ENCODE measurements at regions not wholly inside any gene's neighbourhood (a gene's known extent, or its start where the extent isn't known, plus 50 kb on each side); places are given as distances from the start of the nearest gene placed in this dataset.
A peak's percentile ranks its signal among the peaks of the same experiment; 100 is the strongest.

DNA sequence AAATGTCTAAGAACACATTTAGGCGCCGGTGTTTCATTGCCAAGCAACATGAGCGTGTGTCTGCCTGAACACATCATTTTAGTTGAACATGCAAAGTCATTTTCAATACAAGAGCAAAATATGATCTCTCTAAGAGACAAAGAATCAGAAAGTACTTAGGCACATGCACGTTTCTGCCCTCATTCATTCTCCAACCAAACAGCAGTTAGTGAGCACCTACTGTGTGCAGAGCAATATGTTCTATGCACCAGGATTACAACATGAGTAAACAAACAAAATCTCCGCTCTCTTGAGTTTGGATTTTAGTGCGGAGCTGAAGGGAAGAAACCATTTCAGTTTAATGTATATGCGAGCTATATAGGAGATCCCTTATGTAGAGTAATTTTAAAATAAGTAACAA, 71.6 kb upstream of the KLF6 start:
- H3K4me3 ChIP-seq = no peak overlapping the region
- DNase-seq (ENCODE audit: low spot score) = no peak
- H3K36me3 ChIP-seq = no peaks in the 10 kb centered on the region
- no peak overlapping the region for H3K27ac ChIP-seq
- ATAC-seq (ENCODE audit: insufficient number of reproducible peaks, low FRiP score, low read depth) = no peak
- TF ChIP-seq, protein P1, sequence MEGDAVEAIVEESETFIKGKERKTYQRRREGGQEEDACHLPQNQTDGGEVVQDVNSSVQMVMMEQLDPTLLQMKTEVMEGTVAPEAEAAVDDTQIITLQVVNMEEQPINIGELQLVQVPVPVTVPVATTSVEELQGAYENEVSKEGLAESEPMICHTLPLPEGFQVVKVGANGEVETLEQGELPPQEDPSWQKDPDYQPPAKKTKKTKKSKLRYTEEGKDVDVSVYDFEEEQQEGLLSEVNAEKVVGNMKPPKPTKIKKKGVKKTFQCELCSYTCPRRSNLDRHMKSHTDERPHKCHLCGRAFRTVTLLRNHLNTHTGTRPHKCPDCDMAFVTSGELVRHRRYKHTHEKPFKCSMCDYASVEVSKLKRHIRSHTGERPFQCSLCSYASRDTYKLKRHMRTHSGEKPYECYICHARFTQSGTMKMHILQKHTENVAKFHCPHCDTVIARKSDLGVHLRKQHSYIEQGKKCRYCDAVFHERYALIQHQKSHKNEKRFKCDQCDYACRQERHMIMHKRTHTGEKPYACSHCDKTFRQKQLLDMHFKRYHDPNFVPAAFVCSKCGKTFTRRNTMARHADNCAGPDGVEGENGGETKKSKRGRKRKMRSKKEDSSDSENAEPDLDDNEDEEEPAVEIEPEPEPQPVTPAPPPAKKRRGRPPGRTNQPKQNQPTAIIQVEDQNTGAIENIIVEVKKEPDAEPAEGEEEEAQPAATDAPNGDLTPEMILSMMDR (IDR thresholded peaks at IDR 0.05) = no peak
- H3K27me3 ChIP-seq (replicated peaks; ENCODE audit: insufficient read depth) = no peaks in the 10 kb centered on the region
- peaks cover 28 to 37% of the 10 kb centered on the region in 2 donors for H3K4me1 ChIP-seq (ENCODE audit: control insufficient read depth in 1 of 2, low read depth in 2 of 2)
- no peaks in the 10 kb centered on the region for H3K9me3 ChIP-seq

DNA sequence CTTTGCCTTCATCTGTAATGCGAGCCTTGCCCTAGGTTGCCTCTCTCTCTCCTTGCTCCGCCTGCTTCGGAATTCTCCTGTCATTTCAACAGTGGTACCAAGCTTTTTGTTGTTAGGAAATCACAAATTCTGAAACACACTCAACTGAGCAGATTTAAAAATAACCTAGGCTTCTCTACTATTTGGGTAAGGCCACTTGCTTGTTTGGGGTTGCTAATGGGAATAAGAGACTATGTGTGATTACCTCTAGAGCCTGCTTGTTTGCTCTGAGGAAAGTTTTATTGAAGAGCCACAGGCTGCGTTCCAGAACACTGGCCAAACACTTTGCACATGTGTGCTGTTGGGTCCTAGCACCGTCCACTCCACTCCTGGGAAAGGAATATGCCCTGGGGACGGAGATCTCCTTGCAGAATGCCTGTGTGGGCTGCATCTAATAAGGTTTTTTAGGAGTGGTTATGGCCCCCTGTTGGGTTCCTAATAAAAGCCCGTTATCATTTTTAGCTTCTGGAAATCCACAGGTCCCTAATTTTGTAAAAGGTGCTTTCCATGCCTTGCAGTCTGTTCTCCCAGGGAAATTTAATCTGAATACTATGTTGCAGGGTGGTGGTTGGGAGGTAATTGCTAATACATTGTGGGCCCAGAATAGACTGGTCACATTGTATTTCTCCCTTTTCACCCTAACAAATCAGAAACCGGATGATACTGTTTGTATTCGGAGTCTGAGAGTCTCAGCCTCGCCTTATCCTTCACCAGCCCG, 68.7 kb upstream of the KLF6 start:
- TF ChIP-seq, protein P1 (IDR thresholded peaks at IDR 0.05) = no peak
- ATAC-seq (ENCODE audit: insufficient number of reproducible peaks, low FRiP score, low read depth) (no peak), DNase-seq (ENCODE audit: low spot score) (no peak)
- peaks cover 19 to 41% of the 10 kb centered on the region in 2 donors for H3K4me1 ChIP-seq (ENCODE audit: control insufficient read depth in 1 of 2, low read depth in 2 of 2)
- no peaks in the 10 kb centered on the region for H3K9me3 ChIP-seq
- H3K4me3 ChIP-seq = peak overlapping the region; percentile 3
- H3K27me3 ChIP-seq (replicated peaks; ENCODE audit: insufficient read depth) = no peaks in the 10 kb centered on the region
- H3K27ac ChIP-seq = peak overlapping the region; percentile 73 to 91
- no peaks in the 10 kb centered on the region for H3K36me3 ChIP-seq

DNA sequence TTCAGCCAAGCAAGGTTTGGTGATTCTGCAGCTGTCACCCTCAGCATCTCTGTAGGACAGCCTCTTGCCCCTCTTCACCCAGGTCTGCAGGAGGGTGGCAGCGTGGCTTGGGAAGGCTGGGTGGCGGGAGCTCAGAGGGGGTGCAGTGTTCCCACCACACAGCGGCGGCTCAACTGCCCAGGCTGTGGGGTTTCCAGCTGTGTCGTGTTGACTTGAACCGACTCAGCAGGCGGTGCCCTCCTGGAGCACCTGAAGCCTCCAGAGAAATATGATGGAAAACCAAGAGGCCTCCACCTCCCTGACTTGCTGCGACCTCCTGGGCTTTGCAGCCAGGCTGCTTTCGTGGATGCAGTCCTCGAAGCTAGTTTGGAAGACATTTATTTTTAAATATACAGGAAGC, 68.0 kb upstream of the KLF6 start:
- Histone ChIP-seq H3K4me1 (ENCODE audit: control insufficient read depth in 1 of 2, low read depth in 2 of 2) (peaks cover 19 to 41% of the 10 kb centered on the region in 2 donors), H3K36me3 (no peaks in the 10 kb centered on the region), H3K9me3 (no peaks in the 10 kb centered on the region), H3K4me3 (peak overlapping the region; percentile 3), H3K27ac (peak overlapping the region; percentile 73 to 91), H3K27me3 (replicated peaks; ENCODE audit: insufficient read depth) (no peaks in the 10 kb centered on the region)
- no peak for DNase-seq (ENCODE audit: low spot score)
- ATAC-seq (ENCODE audit: insufficient number of reproducible peaks, low FRiP score, low read depth) = no peak
- TF ChIP-seq, protein P1 (IDR thresholded peaks at IDR 0.05) = no peak

GRCh38 chr10:3852147-3852904, 67.3 kb upstream of the KLF6 start:
- no peaks in the 10 kb centered on the region for H3K36me3 ChIP-seq
- ATAC-seq (ENCODE audit: insufficient number of reproducible peaks, low FRiP score, low read depth) (peak; percentile 89), DNase-seq (ENCODE audit: low spot score) (peak; percentile 69)
- H3K4me3 ChIP-seq = peak overlapping the region; percentile 3
- no peaks in the 10 kb centered on the region for H3K27me3 ChIP-seq (replicated peaks; ENCODE audit: insufficient read depth)
- peaks cover 19 to 41% of the 10 kb centered on the region in 2 donors for H3K4me1 ChIP-seq (ENCODE audit: control insufficient read depth in 1 of 2, low read depth in 2 of 2)
- TF ChIP-seq, protein P1 (IDR thresholded peaks at IDR 0.05) = no peak
- H3K9me3 ChIP-seq = no peaks in the 10 kb centered on the region
- H3K27ac ChIP-seq = peak overlapping the region; percentile 73 to 91
